ENCODE measurements at regions not wholly inside any gene's neighbourhood (a gene's known extent, or its start where the extent isn't known, plus 50 kb on each side); places are given as distances from the start of the nearest gene placed in this dataset.

DNA sequence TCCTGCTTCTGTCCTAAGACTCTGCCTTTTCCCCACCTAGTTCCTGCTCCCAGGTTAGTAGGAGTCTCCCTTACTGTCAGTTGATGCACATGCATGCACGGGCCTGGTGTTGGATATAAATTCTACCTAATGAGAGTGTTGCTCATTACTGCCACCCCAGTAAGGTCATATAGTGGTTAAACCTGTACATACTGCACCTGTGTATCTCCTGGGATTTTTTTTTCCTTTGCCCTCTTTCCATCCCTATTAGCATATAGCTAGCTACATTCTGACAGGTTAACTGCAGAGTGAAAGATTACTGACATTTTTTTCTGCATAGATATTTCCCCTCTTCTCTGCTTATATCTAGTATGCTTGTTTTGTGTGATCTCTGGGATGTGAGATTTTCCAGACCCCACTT, 201.5 kb upstream of the PIRT start:
- H3K18ac ChIP-seq (ENCODE audit: low read length) = no peak overlapping the region
- H3K79me2 ChIP-seq (ENCODE audit: control insufficient read depth, insufficient read depth, low read length) = no peaks in the 10 kb centered on the region
- no peak overlapping the region for H3K56ac ChIP-seq (ENCODE audit: low read length)
- H4K5ac ChIP-seq (ENCODE audit: low read length) = no peak overlapping the region
- H4K8ac ChIP-seq (ENCODE audit: low read depth, low read length) = no peak overlapping the region
- no peak overlapping the region for H3K4ac ChIP-seq (ENCODE audit: low read depth, low read length)
- WGBS (ENCODE audit: extremely low coverage, insufficient coverage, low lambda C conversion rate) = no CpG with 5 or more reads among the region's 1 CpG
- H2BK120ac ChIP-seq (ENCODE audit: low read depth, low read length) = no peak overlapping the region
- no peak overlapping the region for H3K27ac ChIP-seq (ENCODE audit: low read depth, low read length)
- no peak overlapping the region for H3K4me3 ChIP-seq (ENCODE audit: low read length)
- H3K27me3 ChIP-seq (ENCODE audit: insufficient read depth, low read length, poor library complexity) = no peaks in the 10 kb centered on the region
- H2BK15ac ChIP-seq (replicated peaks; ENCODE audit: low read depth) = no peak overlapping the region
- no peak overlapping the region for H2BK5ac ChIP-seq (ENCODE audit: low read length)
- DNase-seq = no peak
- no peaks in the 10 kb centered on the region for H3K79me1 ChIP-seq (ENCODE audit: low read length)
- H2AK5ac ChIP-seq (ENCODE audit: low read length) = no peak overlapping the region
- no peaks in the 10 kb centered on the region for H3K4me1 ChIP-seq (ENCODE audit: control insufficient read depth, low read depth, low read length)
- H3K4me2 ChIP-seq (ENCODE audit: low read length) = no peak overlapping the region
- no peak overlapping the region for H3K9ac ChIP-seq (ENCODE audit: low read length)
- no peaks in the 10 kb centered on the region for H3K36me3 ChIP-seq (ENCODE audit: control insufficient read depth, insufficient read depth, low read length)
- H3K23ac ChIP-seq (ENCODE audit: low read length) = no peak overlapping the region

DNA sequence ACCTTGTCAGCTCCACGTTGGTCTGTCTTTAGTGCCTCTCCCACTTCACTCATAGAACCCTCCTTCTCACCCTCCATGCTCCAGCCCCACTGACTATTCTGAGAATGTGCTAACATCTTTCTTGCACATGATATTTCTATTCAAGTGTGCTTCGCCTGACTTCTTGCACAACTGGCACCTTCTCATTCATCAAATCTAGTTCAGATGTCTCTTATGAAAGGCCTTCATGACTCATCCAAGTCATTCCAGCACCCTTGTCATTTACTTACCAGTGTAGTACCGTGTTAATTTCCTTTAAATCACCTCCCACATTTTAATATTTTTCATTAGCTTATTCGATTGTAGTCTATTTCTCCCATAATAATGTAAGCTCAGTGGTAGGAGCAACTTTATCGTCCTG, 197.8 kb upstream of the PIRT start:
- H3K79me1 ChIP-seq (ENCODE audit: low read length) = no peaks in the 10 kb centered on the region
- H2BK15ac ChIP-seq (replicated peaks; ENCODE audit: low read depth) = no peak overlapping the region
- no peak for DNase-seq
- H4K8ac ChIP-seq (ENCODE audit: low read depth, low read length) = no peak overlapping the region
- H3K27ac ChIP-seq (ENCODE audit: low read depth, low read length) = no peak overlapping the region
- H3K56ac ChIP-seq (ENCODE audit: low read length) = no peak overlapping the region
- no peak overlapping the region for H2BK120ac ChIP-seq (ENCODE audit: low read depth, low read length)
- H3K27me3 ChIP-seq (ENCODE audit: insufficient read depth, low read length, poor library complexity) = no peaks in the 10 kb centered on the region
- H3K23ac ChIP-seq (ENCODE audit: low read length) = no peak overlapping the region
- H3K4ac ChIP-seq (ENCODE audit: low read depth, low read length) = no peak overlapping the region
- H3K4me1 ChIP-seq (ENCODE audit: control insufficient read depth, low read depth, low read length) = no peaks in the 10 kb centered on the region
- H3K79me2 ChIP-seq (ENCODE audit: control insufficient read depth, insufficient read depth, low read length) = no peaks in the 10 kb centered on the region
- no peak overlapping the region for H2AK5ac ChIP-seq (ENCODE audit: low read length)
- no peak overlapping the region for H2BK5ac ChIP-seq (ENCODE audit: low read length)
- no peaks in the 10 kb centered on the region for H3K36me3 ChIP-seq (ENCODE audit: control insufficient read depth, insufficient read depth, low read length)
- no peak overlapping the region for H4K5ac ChIP-seq (ENCODE audit: low read length)
- H3K4me2 ChIP-seq (ENCODE audit: low read length) = no peak overlapping the region
- WGBS (ENCODE audit: extremely low coverage, insufficient coverage, low lambda C conversion rate) = 100% methylated on average over 2 of the region's 5 CpGs
- H3K4me3 ChIP-seq (ENCODE audit: low read length) = no peak overlapping the region
- H3K9ac ChIP-seq (ENCODE audit: low read length) = no peak overlapping the region
- no peak overlapping the region for H3K18ac ChIP-seq (ENCODE audit: low read length)

DNA sequence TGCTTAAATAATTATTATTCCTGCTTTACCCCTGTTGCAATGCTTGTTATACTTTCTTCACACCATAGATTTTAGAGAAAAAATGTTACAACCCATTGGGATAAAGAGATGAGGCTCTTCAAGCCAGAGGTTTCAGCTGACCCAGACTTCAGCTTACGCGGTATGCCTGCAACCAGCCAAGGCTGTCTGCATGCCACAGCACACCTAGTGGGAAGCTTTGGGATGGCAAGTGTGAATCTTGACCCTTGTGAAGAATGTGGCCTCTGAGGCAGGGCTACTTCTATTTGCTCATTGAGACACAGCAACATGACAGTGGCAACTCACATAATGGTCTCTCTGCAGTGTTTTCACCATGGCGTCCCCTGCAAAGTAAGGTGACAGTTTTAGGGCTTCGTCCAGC, 193.9 kb upstream of the PIRT start:
- Histone ChIP-seq H3K4ac (ENCODE audit: low read depth, low read length) (no peak overlapping the region), H3K79me1 (ENCODE audit: low read length) (no peaks in the 10 kb centered on the region), H3K79me2 (ENCODE audit: control insufficient read depth, insufficient read depth, low read length) (no peaks in the 10 kb centered on the region), H3K36me3 (ENCODE audit: control insufficient read depth, insufficient read depth, low read length) (no peaks in the 10 kb centered on the region), H3K23ac (ENCODE audit: low read length) (no peak overlapping the region), H3K4me2 (ENCODE audit: low read length) (no peak overlapping the region), H4K8ac (ENCODE audit: low read depth, low read length) (no peak overlapping the region), H3K9ac (ENCODE audit: low read length) (no peak overlapping the region), H2BK5ac (ENCODE audit: low read length) (no peak overlapping the region), H2BK15ac (replicated peaks; ENCODE audit: low read depth) (no peak overlapping the region), H3K4me3 (ENCODE audit: low read length) (no peak overlapping the region), H3K4me1 (ENCODE audit: control insufficient read depth, low read depth, low read length) (no peaks in the 10 kb centered on the region), H3K56ac (ENCODE audit: low read length) (no peak overlapping the region), H2AK5ac (ENCODE audit: low read length) (no peak overlapping the region), H3K27ac (ENCODE audit: low read depth, low read length) (no peak overlapping the region), H3K27me3 (ENCODE audit: insufficient read depth, low read length, poor library complexity) (no peaks in the 10 kb centered on the region), H4K5ac (ENCODE audit: low read length) (no peak overlapping the region), H3K18ac (ENCODE audit: low read length) (no peak overlapping the region), H2BK120ac (ENCODE audit: low read depth, low read length) (no peak overlapping the region)
- DNase-seq = peak; percentile 85
- WGBS (ENCODE audit: extremely low coverage, insufficient coverage, low lambda C conversion rate) = no CpG with 5 or more reads among the region's 4 CpGs

DNA sequence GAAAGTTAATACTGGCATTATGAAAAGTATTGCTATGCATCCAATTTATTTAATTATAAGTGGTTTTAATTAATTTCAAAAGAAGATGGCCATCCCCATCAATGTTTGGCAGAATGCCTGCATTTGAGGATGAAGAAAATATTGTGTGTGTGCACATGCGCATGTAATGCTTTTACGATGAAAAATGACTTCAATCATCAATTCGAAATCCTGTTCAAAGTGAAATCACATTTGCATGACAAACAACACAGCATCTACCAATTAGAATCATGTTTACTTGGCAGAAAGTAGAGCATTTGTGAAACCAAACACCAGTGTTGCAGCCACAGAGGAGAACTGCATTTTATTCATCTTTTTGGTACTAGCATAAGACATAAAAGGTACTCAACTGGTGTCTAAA, 191.9 kb upstream of the PIRT start:
- H3K27ac ChIP-seq (ENCODE audit: low read depth, low read length) = no peak overlapping the region
- H2BK120ac ChIP-seq (ENCODE audit: low read depth, low read length) = no peak overlapping the region

DNA sequence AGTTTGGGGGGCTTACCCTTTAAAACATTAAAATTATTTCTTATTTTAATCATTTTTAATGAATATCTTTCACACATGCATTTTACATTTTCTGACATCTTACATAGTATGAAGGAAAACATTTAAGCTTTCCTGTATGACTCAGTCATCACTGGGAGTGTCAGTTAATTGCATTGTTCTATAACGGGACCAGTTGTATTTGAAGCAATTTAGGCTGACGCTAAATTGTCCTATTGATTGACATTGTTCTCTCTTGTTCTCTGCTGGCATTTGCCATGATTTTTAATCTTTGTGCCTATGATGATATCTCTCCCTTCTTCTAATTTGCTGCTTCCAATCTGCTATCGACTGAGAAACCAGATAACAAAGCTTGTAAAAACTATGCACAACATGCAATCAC, 190.5 kb upstream of the PIRT start:
- H3K23ac ChIP-seq (ENCODE audit: low read length) = no peak overlapping the region
- no peak overlapping the region for H3K4me2 ChIP-seq (ENCODE audit: low read length)
- no peak overlapping the region for H3K18ac ChIP-seq (ENCODE audit: low read length)
- H2BK15ac ChIP-seq (replicated peaks; ENCODE audit: low read depth) = no peak overlapping the region
- WGBS (ENCODE audit: extremely low coverage, insufficient coverage, low lambda C conversion rate) = no CpG with 5 or more reads among the region's 3 CpGs
- H3K4ac ChIP-seq (ENCODE audit: low read depth, low read length) = no peak overlapping the region
- H3K56ac ChIP-seq (ENCODE audit: low read length) = no peak overlapping the region
- H2AK5ac ChIP-seq (ENCODE audit: low read length) = no peak overlapping the region
- no peak overlapping the region for H4K8ac ChIP-seq (ENCODE audit: low read depth, low read length)
- no peak overlapping the region for H4K5ac ChIP-seq (ENCODE audit: low read length)
- no peaks in the 10 kb centered on the region for H3K79me1 ChIP-seq (ENCODE audit: low read length)
- H3K36me3 ChIP-seq (ENCODE audit: control insufficient read depth, insufficient read depth, low read length) = no peaks in the 10 kb centered on the region
- H3K27ac ChIP-seq (ENCODE audit: low read depth, low read length) = no peak overlapping the region
- H2BK120ac ChIP-seq (ENCODE audit: low read depth, low read length) = no peak overlapping the region
- H3K9ac ChIP-seq (ENCODE audit: low read length) = no peak overlapping the region
- H3K79me2 ChIP-seq (ENCODE audit: control insufficient read depth, insufficient read depth, low read length) = no peaks in the 10 kb centered on the region
- no peak overlapping the region for H2BK5ac ChIP-seq (ENCODE audit: low read length)
- no peaks in the 10 kb centered on the region for H3K4me1 ChIP-seq (ENCODE audit: control insufficient read depth, low read depth, low read length)
- no peak for DNase-seq
- no peaks in the 10 kb centered on the region for H3K27me3 ChIP-seq (ENCODE audit: insufficient read depth, low read length, poor library complexity)
- no peak overlapping the region for H3K4me3 ChIP-seq (ENCODE audit: low read length)

More for the DNA sequence above, 191.9 kb upstream of the PIRT start:
- Histone ChIP-seq H3K4me3 (ENCODE audit: low read length) (no peak overlapping the region), H4K8ac (ENCODE audit: low read depth, low read length) (no peak overlapping the region), H3K27me3 (ENCODE audit: insufficient read depth, low read length, poor library complexity) (no peaks in the 10 kb centered on the region), H3K79me2 (ENCODE audit: control insufficient read depth, insufficient read depth, low read length) (no peaks in the 10 kb centered on the region), H3K23ac (ENCODE audit: low read length) (no peak overlapping the region), H3K4me1 (ENCODE audit: control insufficient read depth, low read depth, low read length) (no peaks in the 10 kb centered on the region), H3K9ac (ENCODE audit: low read length) (no peak overlapping the region), H2BK15ac (replicated peaks; ENCODE audit: low read depth) (no peak overlapping the region), H3K36me3 (ENCODE audit: control insufficient read depth, insufficient read depth, low read length) (no peaks in the 10 kb centered on the region), H3K4me2 (ENCODE audit: low read length) (no peak overlapping the region), H4K5ac (ENCODE audit: low read length) (no peak overlapping the region), H3K56ac (ENCODE audit: low read length) (no peak overlapping the region), H3K18ac (ENCODE audit: low read length) (no peak overlapping the region), H2AK5ac (ENCODE audit: low read length) (no peak overlapping the region), H3K4ac (ENCODE audit: low read depth, low read length) (no peak overlapping the region), H3K79me1 (ENCODE audit: low read length) (no peaks in the 10 kb centered on the region), H2BK5ac (ENCODE audit: low read length) (no peak overlapping the region)
- WGBS (ENCODE audit: extremely low coverage, insufficient coverage, low lambda C conversion rate) = no CpG with 5 or more reads among the region's 3 CpGs
- no peak for DNase-seq

DNA sequence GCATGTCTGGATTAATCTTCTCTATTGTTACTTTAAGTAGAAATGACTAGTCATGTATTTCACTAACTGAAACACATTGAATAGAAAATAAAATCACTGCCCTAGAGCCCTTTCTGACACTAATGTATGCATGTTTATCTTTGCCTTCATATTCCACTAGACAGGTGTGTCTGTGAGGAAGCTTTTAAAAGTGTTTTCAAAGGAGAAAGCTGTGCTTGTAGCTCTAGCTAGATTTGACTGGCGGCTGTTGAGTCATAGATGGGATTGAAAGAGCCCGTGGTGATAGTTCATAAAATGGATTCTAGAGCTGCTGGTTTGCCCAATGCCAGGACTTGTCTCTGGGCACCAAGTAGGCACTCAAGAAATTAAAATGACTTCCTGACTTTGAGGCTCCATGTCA, 189.0 kb upstream of the PIRT start:
- Histone ChIP-seq H2BK5ac (ENCODE audit: low read length) (no peak overlapping the region), H2BK15ac (replicated peaks; ENCODE audit: low read depth) (no peak overlapping the region), H3K27me3 (ENCODE audit: insufficient read depth, low read length, poor library complexity) (no peaks in the 10 kb centered on the region), H3K27ac (ENCODE audit: low read depth, low read length) (no peak overlapping the region), H3K56ac (ENCODE audit: low read length) (no peak overlapping the region), H3K4me3 (ENCODE audit: low read length) (no peak overlapping the region), H3K4me1 (ENCODE audit: control insufficient read depth, low read depth, low read length) (no peaks in the 10 kb centered on the region), H4K5ac (ENCODE audit: low read length) (no peak overlapping the region), H3K23ac (ENCODE audit: low read length) (no peak overlapping the region), H2AK5ac (ENCODE audit: low read length) (no peak overlapping the region), H4K8ac (ENCODE audit: low read depth, low read length) (no peak overlapping the region), H3K9ac (ENCODE audit: low read length) (no peak overlapping the region), H3K36me3 (ENCODE audit: control insufficient read depth, insufficient read depth, low read length) (no peaks in the 10 kb centered on the region), H3K4me2 (ENCODE audit: low read length) (no peak overlapping the region), H2BK120ac (ENCODE audit: low read depth, low read length) (no peak overlapping the region), H3K4ac (ENCODE audit: low read depth, low read length) (no peak overlapping the region), H3K79me1 (ENCODE audit: low read length) (no peaks in the 10 kb centered on the region), H3K18ac (ENCODE audit: low read length) (no peak overlapping the region), H3K79me2 (ENCODE audit: control insufficient read depth, insufficient read depth, low read length) (no peaks in the 10 kb centered on the region)
- no peak for DNase-seq
- WGBS (ENCODE audit: extremely low coverage, insufficient coverage, low lambda C conversion rate) = no CpG with 5 or more reads among the region's 2 CpGs
